Uterus (tissue), 2 donors: ENCODE measurements at regions not wholly inside any gene's neighbourhood (a gene's known extent, or its start where the extent isn't known, plus 50 kb on each side); places are given as distances from the start of the nearest gene placed in this dataset.

Experiments
- POLR2A ChIP-seq, 2 donors: fragments of 450-650 bp; IDR thresholded peaks; one replicate each; pipeline ENCODE4 v1.6.1; 2016; ENCODE audit warnings: antibody characterized with exemption in 2 of 2, mild to moderate bottlenecking in 1 of 2, moderate library complexity in 1 of 2
- TF ChIP-seq, protein P1 (sequence below), 4 experiments: fragments of 200-600 bp in 2 of 4; fragments of 450-650 bp in 2 of 4; sonication (generic) in 2 of 4; IDR thresholded peaks; one replicate each; pipeline ENCODE4 v1.5.1; 2016 to 2019; ENCODE audit warnings: antibody characterized with exemption in 4 of 4, mild to moderate bottlenecking in 2 of 4, moderate library complexity in 1 of 4

GRCh38 chr6:156434049-156434794, 343.0 kb upstream of the ARID1B start:
- TF ChIP-seq, protein P1, sequence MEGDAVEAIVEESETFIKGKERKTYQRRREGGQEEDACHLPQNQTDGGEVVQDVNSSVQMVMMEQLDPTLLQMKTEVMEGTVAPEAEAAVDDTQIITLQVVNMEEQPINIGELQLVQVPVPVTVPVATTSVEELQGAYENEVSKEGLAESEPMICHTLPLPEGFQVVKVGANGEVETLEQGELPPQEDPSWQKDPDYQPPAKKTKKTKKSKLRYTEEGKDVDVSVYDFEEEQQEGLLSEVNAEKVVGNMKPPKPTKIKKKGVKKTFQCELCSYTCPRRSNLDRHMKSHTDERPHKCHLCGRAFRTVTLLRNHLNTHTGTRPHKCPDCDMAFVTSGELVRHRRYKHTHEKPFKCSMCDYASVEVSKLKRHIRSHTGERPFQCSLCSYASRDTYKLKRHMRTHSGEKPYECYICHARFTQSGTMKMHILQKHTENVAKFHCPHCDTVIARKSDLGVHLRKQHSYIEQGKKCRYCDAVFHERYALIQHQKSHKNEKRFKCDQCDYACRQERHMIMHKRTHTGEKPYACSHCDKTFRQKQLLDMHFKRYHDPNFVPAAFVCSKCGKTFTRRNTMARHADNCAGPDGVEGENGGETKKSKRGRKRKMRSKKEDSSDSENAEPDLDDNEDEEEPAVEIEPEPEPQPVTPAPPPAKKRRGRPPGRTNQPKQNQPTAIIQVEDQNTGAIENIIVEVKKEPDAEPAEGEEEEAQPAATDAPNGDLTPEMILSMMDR (IDR thresholded peaks at IDR 0.05), result no peak
- TF ChIP-seq POLR2A (IDR thresholded peaks at IDR 0.05), result no peak
